GM19468 (cell line): ENCODE measurements at regions not wholly inside any gene's neighbourhood (a gene's known extent, or its start where the extent isn't known, plus 50 kb on each side); places are given as distances from the start of the nearest gene placed in this dataset.
"Not testable (repeated sequence)": the region's sequence is repeated elsewhere in the genome, so short reads cannot be mapped to it uniquely, and the experiment has no call there.

Experiments used
- ATAC-seq: cut with Tn5 transposase; IDR thresholded peaks from one replicate; pipeline ENCODE4 v1.9.1; 2021; ENCODE audit warnings: mild to moderate bottlenecking, moderate library complexity, moderate number of reproducible peaks; ENCODE audit not compliant: unreplicated experiment; ENCODE audit errors: extremely low read depth

DNA sequence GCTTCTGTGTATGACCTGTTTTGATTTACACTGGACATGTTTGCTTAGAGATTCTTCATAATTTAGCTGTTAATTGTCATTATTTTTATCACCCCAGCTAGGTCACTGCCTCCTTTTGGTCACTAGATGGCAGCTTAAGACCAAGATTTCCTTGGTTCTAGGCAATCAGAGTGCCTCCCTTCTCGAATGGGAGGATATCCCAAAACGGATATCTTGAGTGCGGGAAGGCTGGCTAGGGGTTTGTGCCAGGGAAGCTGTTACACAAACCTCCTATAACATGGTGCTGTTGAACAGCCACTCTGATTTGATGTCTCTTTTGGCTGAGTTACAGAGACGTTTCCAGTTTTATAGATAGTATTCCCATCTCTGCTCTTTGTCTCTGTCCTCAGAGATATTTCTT lies 283.5 kb downstream of the S1PR1 start:
- ATAC-seq, result peak; percentile 67

GRCh38 chr1:101522486-101522885 lies 285.7 kb downstream of the S1PR1 start:
- no peak for ATAC-seq

- no peak for ATAC-seq
These were observed 290.0 kb downstream of the S1PR1 start for GRCh38 chr1:101526813-101527212.

- ATAC-seq, result no peak
These were observed 295.6 kb downstream of the S1PR1 start for GRCh38 chr1:101532377-101532776.

GRCh38 chr1:101540161-101540560 lies 303.3 kb downstream of the S1PR1 start:
- no peak for ATAC-seq

- ATAC-seq, result no peak
These were observed 310.1 kb downstream of the S1PR1 start for GRCh38 chr1:101546885-101547284.

DNA sequence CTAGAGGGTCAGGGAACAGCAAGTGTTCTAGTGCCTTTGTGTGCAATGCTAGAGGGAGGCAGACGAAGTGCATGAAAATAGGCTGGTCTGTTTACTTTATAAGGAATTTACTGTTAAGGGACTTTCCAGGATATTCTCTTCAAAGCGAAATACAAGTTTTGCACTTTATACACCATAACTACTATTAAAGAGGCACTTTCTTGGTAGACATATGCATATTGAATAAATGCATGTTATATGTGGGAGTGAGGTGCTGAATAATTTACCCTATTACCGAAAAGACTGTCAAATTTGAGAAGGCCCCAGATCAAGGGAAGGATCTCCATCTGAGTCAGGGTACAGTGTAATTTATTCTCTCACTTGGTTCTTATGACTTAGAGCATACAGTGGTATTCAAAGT lies 310.5 kb downstream of the S1PR1 start:
- no peak for ATAC-seq

- no peak for ATAC-seq
These were observed 311.6 kb downstream of the S1PR1 start for GRCh38 chr1:101548376-101548775.

GRCh38 chr1:101550581-101550980 lies 313.8 kb downstream of the S1PR1 start:
- ATAC-seq, result no peak

- no peak for ATAC-seq
These were observed 330.2 kb downstream of the S1PR1 start for GRCh38 chr1:101566883-101567538.

DNA sequence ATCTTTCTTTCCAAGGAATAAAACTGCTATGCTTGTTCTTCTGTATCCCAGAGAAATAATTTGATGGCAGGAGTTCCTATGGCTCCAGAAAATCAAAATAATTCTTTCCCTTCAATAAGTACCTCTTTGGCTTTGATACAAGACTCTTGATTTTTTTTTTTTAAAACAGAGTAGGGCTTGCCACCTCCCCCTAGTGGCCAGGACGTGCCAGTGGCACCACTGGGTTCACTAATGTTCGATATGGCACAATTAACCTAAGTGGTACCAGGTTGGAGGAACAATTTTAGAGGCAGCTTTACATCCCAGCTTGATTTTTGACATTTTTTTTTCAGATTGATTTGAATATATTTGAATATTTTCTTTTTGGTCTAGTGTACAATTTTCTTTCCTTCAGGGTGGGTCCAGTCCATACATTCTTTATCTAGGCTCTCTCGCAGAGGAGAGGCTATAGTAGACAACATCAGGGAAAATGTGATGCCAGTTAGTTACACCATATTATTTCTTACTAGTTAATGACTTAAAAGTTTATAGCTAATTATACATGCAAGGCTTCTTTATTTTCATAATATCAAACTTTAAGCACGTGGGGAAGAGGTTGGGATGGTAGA lies 330.9 kb downstream of the S1PR1 start:
- ATAC-seq, result peak; percentile 89

DNA sequence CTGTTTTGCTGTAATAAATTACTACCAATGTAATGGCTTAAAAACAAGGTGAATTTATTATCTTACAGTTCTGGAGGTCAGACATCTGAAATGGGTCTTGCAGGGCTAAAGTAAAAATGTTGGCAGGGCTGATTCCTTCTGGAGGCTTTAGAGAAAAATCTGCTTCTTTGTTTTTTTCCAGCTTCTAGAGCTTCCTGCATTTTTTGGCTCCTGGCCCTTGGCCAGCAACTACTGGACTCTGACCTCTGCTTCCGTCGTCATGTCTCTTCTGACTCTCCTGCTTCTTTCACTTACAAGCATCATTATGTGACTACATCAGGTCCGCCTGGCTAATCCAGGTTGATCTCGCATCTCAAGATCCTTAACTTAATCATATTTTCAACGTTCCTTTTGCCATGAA lies 350.9 kb downstream of the S1PR1 start:
- ATAC-seq, result no peak

- no peak for ATAC-seq
These were observed 351.9 kb downstream of the S1PR1 start for GRCh38 chr1:101588677-101589076.

DNA sequence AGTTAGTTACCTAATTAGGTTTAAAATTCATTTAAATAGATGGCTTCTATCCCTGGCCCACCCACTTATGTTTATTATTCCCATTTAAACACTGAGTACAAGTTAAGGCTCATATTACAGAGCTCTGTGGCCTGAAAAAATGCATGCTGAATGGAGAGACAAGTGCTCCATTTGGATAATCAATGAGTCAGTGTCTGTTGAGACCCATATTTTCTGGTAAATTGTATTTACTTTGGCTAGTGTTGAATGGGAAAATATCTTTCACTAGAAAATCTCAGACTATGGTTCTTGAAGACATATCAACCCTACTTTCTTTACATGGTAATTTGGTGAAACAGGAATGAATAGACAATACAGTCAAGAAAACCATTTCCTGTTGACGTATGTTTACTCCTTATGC lies 356.0 kb downstream of the S1PR1 start:
- no peak for ATAC-seq

- no peak for ATAC-seq
These were observed 359.1 kb downstream of the S1PR1 start for GRCh38 chr1:101595881-101596374.

GRCh38 chr1:101600615-101601014 lies 363.8 kb downstream of the S1PR1 start:
- not testable (repeated sequence) for ATAC-seq

- ATAC-seq, result no peak
These were observed 366.9 kb downstream of the S1PR1 start for GRCh38 chr1:101603726-101604125.

DNA sequence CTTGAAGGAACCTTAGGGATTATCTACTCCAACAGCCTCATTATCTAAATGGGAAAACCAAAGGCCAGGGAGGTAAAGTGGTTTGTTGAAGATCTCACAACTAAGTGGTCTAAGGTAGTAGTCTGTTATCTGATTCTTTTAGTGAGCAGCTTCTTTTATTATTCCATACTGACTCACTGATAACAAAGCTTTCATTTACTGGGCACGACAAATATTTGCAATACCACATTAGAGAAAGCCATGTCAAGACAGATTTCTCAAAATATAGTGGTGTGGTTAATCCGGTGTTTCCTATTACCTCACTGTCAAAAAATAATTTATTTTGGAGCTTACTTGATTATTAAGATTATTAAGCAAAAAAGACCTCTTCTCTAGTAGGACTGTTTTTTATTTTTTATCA lies 369.1 kb downstream of the S1PR1 start:
- ATAC-seq, result no peak

DNA sequence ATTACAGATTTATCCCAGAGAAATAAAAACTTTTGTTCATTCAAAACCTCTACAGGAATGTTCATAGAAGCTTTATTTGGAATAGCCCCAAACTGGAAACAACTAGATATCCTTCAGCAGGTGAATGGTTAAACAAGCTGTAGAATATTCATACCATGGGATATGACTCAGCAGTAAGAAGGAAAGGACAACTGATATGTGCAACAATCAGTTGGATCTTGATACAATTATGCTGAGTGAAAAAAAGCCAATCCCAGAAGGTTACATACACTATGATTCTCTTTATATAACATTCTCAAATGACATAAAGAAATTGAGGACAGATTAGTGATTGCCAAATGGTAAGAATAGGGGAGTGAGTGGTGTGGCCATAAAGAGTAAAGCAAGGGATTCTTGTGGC lies 376.7 kb downstream of the S1PR1 start:
- ATAC-seq, result no peak

DNA sequence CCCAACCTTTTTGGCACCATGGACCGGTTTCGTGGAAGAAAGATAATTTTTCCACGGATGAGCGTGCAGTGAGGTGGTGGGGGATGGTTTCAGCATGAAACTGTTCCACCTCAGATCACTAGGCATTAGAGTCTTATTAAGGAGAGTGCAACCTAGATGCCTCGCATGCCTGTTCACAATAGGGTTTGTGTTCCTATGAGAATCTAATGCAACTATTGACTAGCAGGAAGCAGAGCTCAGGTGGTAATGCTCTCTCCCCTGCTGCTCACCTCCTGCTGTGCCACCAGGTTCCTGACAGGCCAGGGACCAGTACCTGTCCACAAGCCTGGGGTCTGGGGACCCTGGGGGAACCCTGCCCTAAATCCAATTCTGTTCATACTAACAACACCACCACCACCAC lies 377.8 kb downstream of the OLFM3 start:
- no peak for ATAC-seq

DNA sequence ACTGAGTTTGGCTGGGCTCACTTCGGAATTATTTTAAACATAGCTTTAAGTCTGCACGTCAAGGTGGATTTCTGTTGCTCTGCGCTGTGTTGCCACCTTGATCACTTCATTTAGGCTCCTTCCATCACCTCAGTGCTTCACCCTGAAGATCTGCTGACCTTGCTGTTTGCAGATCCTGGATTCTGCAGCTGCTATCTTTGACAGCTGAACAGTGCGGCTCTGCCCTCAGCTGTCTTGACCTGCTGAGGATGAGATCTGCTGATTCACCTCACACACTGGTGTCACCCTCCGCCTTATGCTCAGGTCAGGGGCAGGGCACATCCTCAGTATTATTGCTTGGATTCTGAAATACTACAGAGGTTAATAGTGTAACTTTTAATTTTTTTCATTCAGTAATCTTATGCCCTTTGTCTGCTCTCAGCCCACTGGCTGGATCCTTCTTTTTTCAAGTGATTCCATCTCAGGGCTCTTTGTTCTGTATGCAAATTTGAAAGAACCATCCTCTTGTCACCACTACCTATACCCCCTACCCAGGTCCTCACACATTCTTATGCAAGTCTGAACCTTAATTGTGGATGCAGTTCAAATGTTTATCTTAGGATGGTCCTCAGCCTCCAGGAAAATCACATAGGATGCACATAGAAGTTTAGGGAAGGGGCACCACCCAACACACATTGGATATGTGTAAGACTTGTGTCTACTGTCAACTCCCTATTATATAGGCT lies 364.0 kb downstream of the OLFM3 start:
- ATAC-seq, result no peak
